ENCODE measurements at regions not wholly inside any gene's neighbourhood (a gene's known extent, or its start where the extent isn't known, plus 50 kb on each side); places are given as distances from the start of the nearest gene placed in this dataset.

DNA sequence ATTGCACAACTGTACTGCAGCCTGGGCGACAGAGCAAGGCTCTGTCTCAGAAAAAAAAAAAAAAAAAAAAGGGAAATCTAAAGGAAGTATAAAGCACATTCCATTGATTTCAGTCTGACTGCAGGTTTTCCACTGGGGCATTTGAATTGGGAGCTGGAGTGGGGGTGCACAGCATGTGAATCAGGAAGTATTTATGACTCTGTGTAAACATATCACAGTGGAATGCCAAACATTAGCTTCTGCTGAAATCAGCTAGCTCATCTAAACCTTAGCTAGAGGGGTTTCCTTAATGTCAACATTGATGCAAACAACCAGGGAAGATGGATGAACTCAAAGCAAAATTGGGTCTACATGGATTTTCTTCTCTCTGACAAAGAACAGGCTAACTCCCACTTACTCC is 641.0 kb upstream of the EEF2KMT start:
- Histone ChIP-seq H3K4me1 (ENCODE audit: control insufficient read depth in 1 of 2, insufficient read depth in 2 of 2, low read length in 2 of 2) (peaks cover 0 to 2% of the 10 kb centered on the region in 2 experiments), H3K27ac (ENCODE audit: low read depth, low read length) (no peak overlapping the region), H3K18ac (ENCODE audit: low read length) (no peak overlapping the region), H2AK5ac (ENCODE audit: low read length) (no peak overlapping the region), H3K4ac (ENCODE audit: low read depth, low read length) (no peak overlapping the region), H3K4me2 (ENCODE audit: low read length) (no peak overlapping the region), H4K8ac (ENCODE audit: low read depth, low read length) (no peak overlapping the region), H3K14ac (ENCODE audit: low read length) (no peak overlapping the region), H3K79me2 (ENCODE audit: control insufficient read depth, insufficient read depth, low read length, poor library complexity) (no peaks in the 10 kb centered on the region), H4K12ac (ENCODE audit: low read depth, low read length) (no peak overlapping the region), H3K23ac (ENCODE audit: low read length) (no peak overlapping the region), H3K4me3 (ENCODE audit: low read depth, low read length) (no peak overlapping the region), H2BK5ac (ENCODE audit: low read depth, low read length, poor library complexity) (no peak overlapping the region), H3K36me3 (ENCODE audit: control insufficient read depth in 1 of 2, insufficient read depth in 2 of 2, low read length in 2 of 2) (no peaks in the 10 kb centered on the region), H3K9me3 (ENCODE audit: insufficient read depth, low read depth, low read length) (peaks cover 1% of the 10 kb centered on the region), H3K9ac (ENCODE audit: low read length) (no peak overlapping the region), H2AFZ (ENCODE audit: insufficient read depth, low read length, poor library complexity) (no peak overlapping the region), H4K91ac (ENCODE audit: low read depth, low read length) (no peak overlapping the region), H2BK12ac (ENCODE audit: low read length) (no peak overlapping the region), H3K27me3 (ENCODE audit: insufficient read depth, low read length) (no peaks in the 10 kb centered on the region), H3K79me1 (ENCODE audit: low read length) (no peaks in the 10 kb centered on the region), H2BK120ac (ENCODE audit: insufficient read depth, low read length, poor library complexity) (no peak overlapping the region)
- WGBS (ENCODE audit: extremely low coverage, insufficient coverage, insufficient read length), result no CpG with 5 or more reads among the region's 1 CpG
- DNase-seq, result no peak

DNA sequence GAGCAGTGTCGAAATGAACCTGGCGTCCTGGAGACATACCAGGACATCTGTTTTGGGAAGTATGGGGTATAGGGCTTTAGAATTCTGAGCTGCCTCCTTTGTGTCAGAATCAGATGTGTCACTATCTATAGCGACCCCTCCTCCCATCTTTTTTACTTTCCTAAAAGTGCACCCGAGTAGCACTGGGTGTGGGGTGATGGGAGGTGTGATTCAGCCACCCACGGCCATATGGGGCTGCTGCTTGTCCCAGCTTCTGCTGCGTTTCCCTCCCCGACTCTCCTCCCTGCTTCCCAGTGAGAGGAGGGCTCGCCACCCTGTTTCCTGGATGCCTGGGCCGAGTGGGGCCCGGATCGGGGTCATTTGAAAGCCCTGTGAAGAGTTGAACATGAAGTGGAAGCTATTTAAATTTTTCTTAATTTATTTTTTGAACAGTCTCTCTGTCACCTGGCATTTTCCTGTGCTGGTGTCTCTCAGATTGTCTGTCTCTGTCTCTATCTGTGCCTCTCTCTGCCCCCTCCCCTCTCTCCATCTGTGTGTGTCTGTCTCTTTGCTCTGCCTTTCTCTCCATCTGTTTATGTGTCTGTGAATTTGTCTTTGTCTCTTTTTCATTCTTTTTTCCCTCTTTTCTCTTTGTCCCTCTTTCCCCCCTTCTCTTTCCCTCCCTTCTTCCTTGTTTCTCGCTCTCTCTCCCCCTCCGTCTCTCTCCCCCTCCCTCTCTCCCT is 638.8 kb upstream of the EEF2KMT start:
- WGBS (ENCODE audit: extremely low coverage, insufficient coverage, insufficient read length), result no CpG with 5 or more reads among the region's 13 CpGs
- H3K27me3 ChIP-seq (ENCODE audit: insufficient read depth, low read length), result no peaks in the 10 kb centered on the region
- H3K27ac ChIP-seq (ENCODE audit: low read depth, low read length), result no peak overlapping the region
- H3K18ac ChIP-seq (ENCODE audit: low read length), result no peak overlapping the region
- H3K9ac ChIP-seq (ENCODE audit: low read length), result no peak overlapping the region
- H3K36me3 ChIP-seq (ENCODE audit: control insufficient read depth in 1 of 2, insufficient read depth in 2 of 2, low read length in 2 of 2), result no peaks in the 10 kb centered on the region
- H3K4me1 ChIP-seq (ENCODE audit: control insufficient read depth in 1 of 2, insufficient read depth in 2 of 2, low read length in 2 of 2), result peaks cover 0 to 2% of the 10 kb centered on the region in 2 experiments
- no peak overlapping the region for H2AFZ ChIP-seq (ENCODE audit: insufficient read depth, low read length, poor library complexity)
- H4K8ac ChIP-seq (ENCODE audit: low read depth, low read length), result no peak overlapping the region
- H3K79me2 ChIP-seq (ENCODE audit: control insufficient read depth, insufficient read depth, low read length, poor library complexity), result no peaks in the 10 kb centered on the region
- no peak overlapping the region for H3K4me3 ChIP-seq (ENCODE audit: low read depth, low read length)
- no peak overlapping the region for H2BK12ac ChIP-seq (ENCODE audit: low read length)
- no peak overlapping the region for H3K4ac ChIP-seq (ENCODE audit: low read depth, low read length)
- no peaks in the 10 kb centered on the region for H3K79me1 ChIP-seq (ENCODE audit: low read length)
- no peak for DNase-seq
- peaks cover 4% of the 10 kb centered on the region for H3K9me3 ChIP-seq (ENCODE audit: insufficient read depth, low read depth, low read length)
- no peak overlapping the region for H2AK5ac ChIP-seq (ENCODE audit: low read length)
- H3K23ac ChIP-seq (ENCODE audit: low read length), result no peak overlapping the region
- H2BK120ac ChIP-seq (ENCODE audit: insufficient read depth, low read length, poor library complexity), result no peak overlapping the region
- H3K14ac ChIP-seq (ENCODE audit: low read length), result no peak overlapping the region
- H3K4me2 ChIP-seq (ENCODE audit: low read length), result no peak overlapping the region
- no peak overlapping the region for H2BK5ac ChIP-seq (ENCODE audit: low read depth, low read length, poor library complexity)
- no peak overlapping the region for H4K91ac ChIP-seq (ENCODE audit: low read depth, low read length)
- no peak overlapping the region for H4K12ac ChIP-seq (ENCODE audit: low read depth, low read length)

DNA sequence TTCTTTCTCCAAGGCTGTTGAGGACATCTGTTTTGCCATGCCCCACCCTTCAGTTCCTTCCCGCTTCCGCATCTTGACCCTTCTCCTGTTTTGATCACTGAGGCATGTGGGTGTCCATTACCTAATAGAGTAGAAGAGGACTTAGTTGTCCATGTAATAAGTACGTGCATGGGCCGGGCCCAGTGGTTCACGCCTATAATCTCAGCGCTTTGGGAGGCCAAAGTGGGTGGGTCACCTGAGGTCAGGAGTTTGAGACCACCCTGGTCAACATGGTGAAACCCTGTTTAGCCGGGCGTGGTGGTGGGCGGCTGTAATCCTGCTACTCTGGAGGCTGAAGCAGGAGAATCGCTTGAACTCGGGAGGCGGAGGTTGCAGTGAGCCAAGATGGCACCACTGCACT is 637.8 kb upstream of the EEF2KMT start:
- Histone ChIP-seq H3K36me3 (ENCODE audit: control insufficient read depth in 1 of 2, insufficient read depth in 2 of 2, low read length in 2 of 2) (no peaks in the 10 kb centered on the region), H3K9me3 (ENCODE audit: insufficient read depth, low read depth, low read length) (peaks cover 4% of the 10 kb centered on the region), H2BK12ac (ENCODE audit: low read length) (no peak overlapping the region), H2BK5ac (ENCODE audit: low read depth, low read length, poor library complexity) (no peak overlapping the region), H2AFZ (ENCODE audit: insufficient read depth, low read length, poor library complexity) (no peak overlapping the region), H2BK120ac (ENCODE audit: insufficient read depth, low read length, poor library complexity) (no peak overlapping the region), H3K4me3 (ENCODE audit: low read depth, low read length) (no peak overlapping the region), H3K79me2 (ENCODE audit: control insufficient read depth, insufficient read depth, low read length, poor library complexity) (no peaks in the 10 kb centered on the region), H3K23ac (ENCODE audit: low read length) (no peak overlapping the region), H3K4me2 (ENCODE audit: low read length) (no peak overlapping the region), H3K79me1 (ENCODE audit: low read length) (no peaks in the 10 kb centered on the region), H4K12ac (ENCODE audit: low read depth, low read length) (no peak overlapping the region), H2AK5ac (ENCODE audit: low read length) (no peak overlapping the region), H3K9ac (ENCODE audit: low read length) (no peak overlapping the region), H3K4ac (ENCODE audit: low read depth, low read length) (no peak overlapping the region), H3K27me3 (ENCODE audit: insufficient read depth, low read length) (no peaks in the 10 kb centered on the region), H4K8ac (ENCODE audit: low read depth, low read length) (no peak overlapping the region), H3K4me1 (ENCODE audit: control insufficient read depth in 1 of 2, insufficient read depth in 2 of 2, low read length in 2 of 2) (peaks cover 0 to 2% of the 10 kb centered on the region in 2 experiments), H3K27ac (ENCODE audit: low read depth, low read length) (no peak overlapping the region), H4K91ac (ENCODE audit: low read depth, low read length) (no peak overlapping the region), H3K14ac (ENCODE audit: low read length) (no peak overlapping the region), H3K18ac (ENCODE audit: low read length) (no peak overlapping the region)
- no peak for DNase-seq
- WGBS (ENCODE audit: extremely low coverage, insufficient coverage, insufficient read length), result no CpG with 5 or more reads among the region's 12 CpGs

DNA sequence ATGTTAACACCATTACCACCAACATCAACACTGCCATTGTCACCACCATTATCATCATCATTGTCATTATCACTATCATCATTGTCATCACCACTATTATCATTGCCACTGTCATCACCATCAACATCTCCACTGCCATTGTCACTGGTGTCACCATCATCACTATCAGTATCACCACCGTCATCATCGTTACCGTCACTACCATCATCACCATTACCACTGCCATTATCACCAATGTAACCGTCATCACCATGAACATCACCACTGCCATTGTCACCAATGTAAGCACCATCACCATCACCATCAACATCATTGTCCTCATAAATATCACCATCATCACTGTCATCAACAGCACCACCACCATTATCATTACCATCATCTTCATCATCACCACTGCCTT is 633.2 kb upstream of the EEF2KMT start:
- no peak for DNase-seq
- no peak overlapping the region for H2AK5ac ChIP-seq (ENCODE audit: low read length)
- H3K27me3 ChIP-seq (ENCODE audit: insufficient read depth, low read length), result no peaks in the 10 kb centered on the region
- no peak overlapping the region for H4K12ac ChIP-seq (ENCODE audit: low read depth, low read length)
- WGBS (ENCODE audit: extremely low coverage, insufficient coverage, insufficient read length), result no CpG with 5 or more reads among the region's 4 CpGs
- H2BK5ac ChIP-seq (ENCODE audit: low read depth, low read length, poor library complexity), result no peak overlapping the region
- no peak overlapping the region for H2BK12ac ChIP-seq (ENCODE audit: low read length)
- H3K4me2 ChIP-seq (ENCODE audit: low read length), result no peak overlapping the region
- no peak overlapping the region for H3K9ac ChIP-seq (ENCODE audit: low read length)
- no peak overlapping the region for H3K18ac ChIP-seq (ENCODE audit: low read length)
- H3K36me3 ChIP-seq (ENCODE audit: control insufficient read depth in 1 of 2, insufficient read depth in 2 of 2, low read length in 2 of 2), result no peaks in the 10 kb centered on the region
- no peak overlapping the region for H4K8ac ChIP-seq (ENCODE audit: low read depth, low read length)
- H3K23ac ChIP-seq (ENCODE audit: low read length), result no peak overlapping the region
- no peak overlapping the region for H4K91ac ChIP-seq (ENCODE audit: low read depth, low read length)
- H3K4ac ChIP-seq (ENCODE audit: low read depth, low read length), result no peak overlapping the region
- H2AFZ ChIP-seq (ENCODE audit: insufficient read depth, low read length, poor library complexity), result no peak overlapping the region
- H3K4me1 ChIP-seq (ENCODE audit: control insufficient read depth in 1 of 2, insufficient read depth in 2 of 2, low read length in 2 of 2), result peaks cover 2 to 5% of the 10 kb centered on the region in 2 experiments
- no peaks in the 10 kb centered on the region for H3K79me1 ChIP-seq (ENCODE audit: low read length)
- no peaks in the 10 kb centered on the region for H3K79me2 ChIP-seq (ENCODE audit: control insufficient read depth, insufficient read depth, low read length, poor library complexity)
- no peak overlapping the region for H3K14ac ChIP-seq (ENCODE audit: low read length)
- H3K27ac ChIP-seq (ENCODE audit: low read depth, low read length), result no peak overlapping the region
- peaks cover 2% of the 10 kb centered on the region for H3K9me3 ChIP-seq (ENCODE audit: insufficient read depth, low read depth, low read length)
- H2BK120ac ChIP-seq (ENCODE audit: insufficient read depth, low read length, poor library complexity), result no peak overlapping the region
- no peak overlapping the region for H3K4me3 ChIP-seq (ENCODE audit: low read depth, low read length)
